ENCODE measurements at regions not wholly inside any gene's neighbourhood (a gene's known extent, or its start where the extent isn't known, plus 50 kb on each side); places are given as distances from the start of the nearest gene placed in this dataset.

DNA sequence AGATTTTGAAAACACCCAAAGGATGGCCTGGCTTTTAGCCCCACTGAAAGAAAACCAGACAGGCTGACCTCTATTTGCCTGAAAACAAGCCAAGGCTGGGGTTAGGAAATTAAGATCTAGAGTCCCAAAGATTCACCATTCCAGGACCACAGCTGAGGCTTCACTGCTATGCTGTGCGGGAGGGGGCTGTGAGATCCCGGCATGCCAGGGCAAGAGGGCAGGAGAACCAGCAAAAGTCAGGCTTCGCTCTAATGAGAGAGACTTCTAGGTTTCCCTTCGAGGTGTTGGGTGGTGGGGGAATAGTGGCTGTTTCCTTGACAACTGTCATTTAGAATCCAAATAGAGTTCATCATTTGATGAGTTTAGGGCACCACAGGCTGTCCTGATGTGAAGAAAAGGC, 152.9 kb upstream of the NFIB start:
- no peak for TF ChIP-seq EZH2phosphoT487 (conservative IDR thresholded peaks at IDR 0.05; ENCODE audit: low read length)
- TF ChIP-seq, protein P1, sequence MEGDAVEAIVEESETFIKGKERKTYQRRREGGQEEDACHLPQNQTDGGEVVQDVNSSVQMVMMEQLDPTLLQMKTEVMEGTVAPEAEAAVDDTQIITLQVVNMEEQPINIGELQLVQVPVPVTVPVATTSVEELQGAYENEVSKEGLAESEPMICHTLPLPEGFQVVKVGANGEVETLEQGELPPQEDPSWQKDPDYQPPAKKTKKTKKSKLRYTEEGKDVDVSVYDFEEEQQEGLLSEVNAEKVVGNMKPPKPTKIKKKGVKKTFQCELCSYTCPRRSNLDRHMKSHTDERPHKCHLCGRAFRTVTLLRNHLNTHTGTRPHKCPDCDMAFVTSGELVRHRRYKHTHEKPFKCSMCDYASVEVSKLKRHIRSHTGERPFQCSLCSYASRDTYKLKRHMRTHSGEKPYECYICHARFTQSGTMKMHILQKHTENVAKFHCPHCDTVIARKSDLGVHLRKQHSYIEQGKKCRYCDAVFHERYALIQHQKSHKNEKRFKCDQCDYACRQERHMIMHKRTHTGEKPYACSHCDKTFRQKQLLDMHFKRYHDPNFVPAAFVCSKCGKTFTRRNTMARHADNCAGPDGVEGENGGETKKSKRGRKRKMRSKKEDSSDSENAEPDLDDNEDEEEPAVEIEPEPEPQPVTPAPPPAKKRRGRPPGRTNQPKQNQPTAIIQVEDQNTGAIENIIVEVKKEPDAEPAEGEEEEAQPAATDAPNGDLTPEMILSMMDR (IDR thresholded peaks at IDR 0.05; ENCODE audit: insufficient read depth, low read length, poor library complexity, severe bottlenecking): no peak
- Histone ChIP-seq H3F3A (ENCODE audit: insufficient read depth) (no peaks in the 10 kb centered on the region), H3K27ac (ENCODE audit: low read depth, low read length) (no peak overlapping the region), H3K9me2 (replicated peaks; ENCODE audit: insufficient read depth, low read length) (no peaks in the 10 kb centered on the region), H3K79me2 (ENCODE audit: insufficient read depth, low read length) (no peaks in the 10 kb centered on the region), H3K4me3 (ENCODE audit: insufficient read depth, low read length, poor library complexity, severe bottlenecking) (no peak overlapping the region), H3K36me3 (ENCODE audit: low read length) (no peaks in the 10 kb centered on the region), H3K9me3 (ENCODE audit: insufficient read depth, low read length) (no peaks in the 10 kb centered on the region), H3K27me3 (ENCODE audit: low read length) (no peaks in the 10 kb centered on the region), H4K20me1 (ENCODE audit: low read depth, low read length) (no peaks in the 10 kb centered on the region), H2AFZ (ENCODE audit: low read depth, low read length, severe bottlenecking) (no peak overlapping the region), H3K4me2 (ENCODE audit: low read depth, low read length, poor library complexity, severe bottlenecking) (no peak overlapping the region), H3K9ac (ENCODE audit: low read length) (no peak overlapping the region)

DNA sequence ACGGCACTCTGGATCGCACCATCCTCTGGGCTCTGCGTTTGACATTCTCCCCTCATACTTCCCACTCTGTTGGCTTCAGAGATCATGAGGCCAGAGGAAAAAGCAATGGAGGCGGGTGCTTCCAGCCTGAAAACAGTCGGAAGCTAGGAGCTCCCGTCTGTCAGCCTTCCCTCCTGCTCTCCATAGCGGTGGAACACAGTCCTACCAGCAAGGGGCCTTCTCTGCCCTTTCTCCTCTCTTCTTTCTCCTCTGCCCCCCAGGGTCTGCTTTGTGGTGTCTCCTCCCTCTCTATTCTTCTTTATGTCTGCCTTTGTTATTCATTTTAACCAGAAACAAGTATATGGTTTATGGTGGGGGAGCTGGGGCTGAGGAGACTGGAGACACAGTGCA, 152.5 kb upstream of the NFIB start:
- Histone ChIP-seq H4K20me1 (ENCODE audit: low read depth, low read length) (no peaks in the 10 kb centered on the region), H3K4me3 (ENCODE audit: insufficient read depth, low read length, poor library complexity, severe bottlenecking) (no peak overlapping the region), H3K27ac (ENCODE audit: low read depth, low read length) (no peak overlapping the region), H3F3A (ENCODE audit: insufficient read depth) (no peaks in the 10 kb centered on the region), H2AFZ (ENCODE audit: low read depth, low read length, severe bottlenecking) (no peak overlapping the region), H3K79me2 (ENCODE audit: insufficient read depth, low read length) (no peaks in the 10 kb centered on the region), H3K9me2 (replicated peaks; ENCODE audit: insufficient read depth, low read length) (no peaks in the 10 kb centered on the region), H3K9ac (ENCODE audit: low read length) (no peak overlapping the region), H3K4me2 (ENCODE audit: low read depth, low read length, poor library complexity, severe bottlenecking) (no peak overlapping the region), H3K9me3 (ENCODE audit: insufficient read depth, low read length) (no peaks in the 10 kb centered on the region), H3K27me3 (ENCODE audit: low read length) (no peaks in the 10 kb centered on the region), H3K36me3 (ENCODE audit: low read length) (no peaks in the 10 kb centered on the region)
- TF ChIP-seq, protein P1 (IDR thresholded peaks at IDR 0.05; ENCODE audit: insufficient read depth, low read length, poor library complexity, severe bottlenecking): no peak
- no peak for TF ChIP-seq EZH2phosphoT487 (conservative IDR thresholded peaks at IDR 0.05; ENCODE audit: low read length)

DNA sequence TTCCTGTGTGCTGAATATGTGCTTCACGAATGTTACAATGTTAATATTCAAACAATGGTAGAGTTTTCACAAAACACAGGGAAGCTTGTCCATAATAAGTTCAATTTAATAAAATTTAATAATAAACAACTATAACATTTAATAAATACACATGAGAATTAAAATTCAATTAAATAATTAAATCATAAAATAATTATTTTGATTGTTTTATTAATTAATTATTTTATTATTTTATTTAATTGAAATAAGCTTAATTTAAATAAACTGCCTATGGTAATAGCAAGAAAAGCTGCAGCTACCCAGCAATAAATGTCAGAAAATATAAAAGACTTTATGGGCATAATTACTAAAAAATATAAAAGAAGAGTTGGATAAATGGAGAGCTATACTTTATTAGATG, 149.0 kb upstream of the NFIB start:
- H3K79me2 ChIP-seq (ENCODE audit: insufficient read depth, low read length): no peaks in the 10 kb centered on the region
- no peak overlapping the region for H3K4me3 ChIP-seq (ENCODE audit: insufficient read depth, low read length, poor library complexity, severe bottlenecking)
- no peak overlapping the region for H3K4me2 ChIP-seq (ENCODE audit: low read depth, low read length, poor library complexity, severe bottlenecking)
- H3K36me3 ChIP-seq (ENCODE audit: low read length): no peaks in the 10 kb centered on the region
- TF ChIP-seq, protein P1 (IDR thresholded peaks at IDR 0.05; ENCODE audit: insufficient read depth, low read length, poor library complexity, severe bottlenecking): no peak
- TF ChIP-seq EZH2phosphoT487 (conservative IDR thresholded peaks at IDR 0.05; ENCODE audit: low read length): no peak
- no peak overlapping the region for H2AFZ ChIP-seq (ENCODE audit: low read depth, low read length, severe bottlenecking)
- H3K27me3 ChIP-seq (ENCODE audit: low read length): no peaks in the 10 kb centered on the region
- no peaks in the 10 kb centered on the region for H3F3A ChIP-seq (ENCODE audit: insufficient read depth)
- no peaks in the 10 kb centered on the region for H3K9me3 ChIP-seq (ENCODE audit: insufficient read depth, low read length)
- no peaks in the 10 kb centered on the region for H4K20me1 ChIP-seq (ENCODE audit: low read depth, low read length)
- H3K9ac ChIP-seq (ENCODE audit: low read length): no peak overlapping the region
- no peaks in the 10 kb centered on the region for H3K9me2 ChIP-seq (replicated peaks; ENCODE audit: insufficient read depth, low read length)
- H3K27ac ChIP-seq (ENCODE audit: low read depth, low read length): no peak overlapping the region

DNA sequence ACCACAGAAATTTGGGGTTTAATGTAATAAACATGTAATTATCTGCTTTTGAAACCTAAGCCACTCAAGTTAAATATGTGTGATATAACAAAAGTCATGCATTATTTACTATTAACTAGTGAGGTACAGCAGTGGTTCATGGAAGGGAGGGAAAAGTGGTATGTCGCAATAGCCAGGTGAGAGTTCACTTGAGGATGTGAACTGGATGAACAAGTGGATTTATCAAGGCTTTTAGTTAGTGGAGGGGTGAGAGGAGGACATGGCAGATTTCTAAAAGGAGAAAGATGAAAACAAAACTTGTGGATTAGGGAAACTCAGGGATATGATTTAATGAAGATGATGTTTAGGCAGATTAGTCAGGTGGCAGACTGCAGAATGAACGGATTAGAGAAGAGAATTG, 141.3 kb upstream of the NFIB start:
- H3K4me2 ChIP-seq (ENCODE audit: low read depth, low read length, poor library complexity, severe bottlenecking): no peak overlapping the region
- no peak overlapping the region for H2AFZ ChIP-seq (ENCODE audit: low read depth, low read length, severe bottlenecking)
- TF ChIP-seq EZH2phosphoT487 (conservative IDR thresholded peaks at IDR 0.05; ENCODE audit: low read length): no peak
- TF ChIP-seq, protein P1 (IDR thresholded peaks at IDR 0.05; ENCODE audit: insufficient read depth, low read length, poor library complexity, severe bottlenecking): no peak

More for the DNA sequence above, 141.3 kb upstream of the NFIB start:
- Histone ChIP-seq H4K20me1 (ENCODE audit: low read depth, low read length) (no peaks in the 10 kb centered on the region), H3K9me3 (ENCODE audit: insufficient read depth, low read length) (no peaks in the 10 kb centered on the region), H3K27ac (ENCODE audit: low read depth, low read length) (no peak overlapping the region), H3K79me2 (ENCODE audit: insufficient read depth, low read length) (no peaks in the 10 kb centered on the region), H3F3A (ENCODE audit: insufficient read depth) (no peaks in the 10 kb centered on the region), H3K9me2 (replicated peaks; ENCODE audit: insufficient read depth, low read length) (no peaks in the 10 kb centered on the region), H3K4me3 (ENCODE audit: insufficient read depth, low read length, poor library complexity, severe bottlenecking) (no peak overlapping the region), H3K27me3 (ENCODE audit: low read length) (no peaks in the 10 kb centered on the region), H3K9ac (ENCODE audit: low read length) (no peak overlapping the region), H3K36me3 (ENCODE audit: low read length) (no peaks in the 10 kb centered on the region)
